ENCODE measurements at regions not wholly inside any gene's neighbourhood (a gene's known extent, or its start where the extent isn't known, plus 50 kb on each side); places are given as distances from the start of the nearest gene placed in this dataset.

- no peaks in the 10 kb centered on the region for H3K36me3 ChIP-seq (ENCODE audit: control insufficient read depth, insufficient read depth, low read length)
- H4K20me1 ChIP-seq (ENCODE audit: control insufficient read depth, extremely low read depth, insufficient read depth, low read length): no peaks in the 10 kb centered on the region
- no peak overlapping the region for H3K27ac ChIP-seq (ENCODE audit: insufficient read depth, low read length)
- no peaks in the 10 kb centered on the region for H3K79me2 ChIP-seq (ENCODE audit: control insufficient read depth, insufficient read depth, low read length)
- TF ChIP-seq EZH2 (IDR thresholded peaks at IDR 0.05; ENCODE audit: low read length, missing control alignments): no peak
- TF ChIP-seq, protein P1, sequence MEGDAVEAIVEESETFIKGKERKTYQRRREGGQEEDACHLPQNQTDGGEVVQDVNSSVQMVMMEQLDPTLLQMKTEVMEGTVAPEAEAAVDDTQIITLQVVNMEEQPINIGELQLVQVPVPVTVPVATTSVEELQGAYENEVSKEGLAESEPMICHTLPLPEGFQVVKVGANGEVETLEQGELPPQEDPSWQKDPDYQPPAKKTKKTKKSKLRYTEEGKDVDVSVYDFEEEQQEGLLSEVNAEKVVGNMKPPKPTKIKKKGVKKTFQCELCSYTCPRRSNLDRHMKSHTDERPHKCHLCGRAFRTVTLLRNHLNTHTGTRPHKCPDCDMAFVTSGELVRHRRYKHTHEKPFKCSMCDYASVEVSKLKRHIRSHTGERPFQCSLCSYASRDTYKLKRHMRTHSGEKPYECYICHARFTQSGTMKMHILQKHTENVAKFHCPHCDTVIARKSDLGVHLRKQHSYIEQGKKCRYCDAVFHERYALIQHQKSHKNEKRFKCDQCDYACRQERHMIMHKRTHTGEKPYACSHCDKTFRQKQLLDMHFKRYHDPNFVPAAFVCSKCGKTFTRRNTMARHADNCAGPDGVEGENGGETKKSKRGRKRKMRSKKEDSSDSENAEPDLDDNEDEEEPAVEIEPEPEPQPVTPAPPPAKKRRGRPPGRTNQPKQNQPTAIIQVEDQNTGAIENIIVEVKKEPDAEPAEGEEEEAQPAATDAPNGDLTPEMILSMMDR (conservative IDR thresholded peaks at IDR 0.05 in 1 of 2, IDR thresholded peaks at IDR 0.05 in 1 of 2; ENCODE audit: low read depth in 1 of 2, low read length in 2 of 2): no peak
- no peak overlapping the region for H3K4me3 ChIP-seq (replicated peaks in 1 of 4; ENCODE audit: control extremely low read depth in 1 of 4, insufficient read depth in 1 of 4, low read depth in 3 of 4, low read length in 4 of 4)
- no peaks in the 10 kb centered on the region for H3K9me3 ChIP-seq (ENCODE audit: control insufficient read depth, insufficient read depth, low read depth, low read length)
- H3K4me2 ChIP-seq (ENCODE audit: extremely low read depth, insufficient read depth, low read length): no peak overlapping the region
- no peak overlapping the region for H3K9ac ChIP-seq (ENCODE audit: insufficient read depth, low read length)
- H3K27me3 ChIP-seq (ENCODE audit: control insufficient read depth, insufficient read depth, low read length): peaks cover 3% of the 10 kb centered on the region
- H2AFZ ChIP-seq (ENCODE audit: low read length): no peak overlapping the region
- no peak for DNase-seq (ENCODE audit: low read depth in 2 of 2)
- H3K4me1 ChIP-seq (ENCODE audit: control insufficient read depth, extremely low read depth, insufficient read depth, low read length): no peaks in the 10 kb centered on the region
Measured at GRCh38 chr20:1724901-1725300, 67.3 kb upstream of the SIRPG start.

- Histone ChIP-seq H2AFZ (ENCODE audit: low read length) (no peak overlapping the region), H3K4me2 (ENCODE audit: extremely low read depth, insufficient read depth, low read length) (no peak overlapping the region), H3K79me2 (ENCODE audit: control insufficient read depth, insufficient read depth, low read length) (no peaks in the 10 kb centered on the region), H3K27me3 (ENCODE audit: control insufficient read depth, insufficient read depth, low read length) (no peaks in the 10 kb centered on the region), H3K27ac (ENCODE audit: insufficient read depth, low read length) (no peak overlapping the region), H3K36me3 (ENCODE audit: control insufficient read depth, insufficient read depth, low read length) (no peaks in the 10 kb centered on the region), H3K4me3 (replicated peaks in 1 of 4; ENCODE audit: control extremely low read depth in 1 of 4, insufficient read depth in 1 of 4, low read depth in 3 of 4, low read length in 4 of 4) (no peak overlapping the region), H4K20me1 (ENCODE audit: control insufficient read depth, extremely low read depth, insufficient read depth, low read length) (no peaks in the 10 kb centered on the region), H3K9me3 (ENCODE audit: control insufficient read depth, insufficient read depth, low read depth, low read length) (no peaks in the 10 kb centered on the region), H3K9ac (ENCODE audit: insufficient read depth, low read length) (no peak overlapping the region), H3K4me1 (ENCODE audit: control insufficient read depth, extremely low read depth, insufficient read depth, low read length) (no peaks in the 10 kb centered on the region)
- no peak for DNase-seq (ENCODE audit: low read depth in 2 of 2)
- no peak for TF ChIP-seq EZH2 (IDR thresholded peaks at IDR 0.05; ENCODE audit: low read length, missing control alignments)
- TF ChIP-seq, protein P1 (conservative IDR thresholded peaks at IDR 0.05 in 1 of 2, IDR thresholded peaks at IDR 0.05 in 1 of 2; ENCODE audit: low read depth in 1 of 2, low read length in 2 of 2): no peak
Measured at GRCh38 chr20:1722513-1723050, 65.0 kb upstream of the SIRPG start.

- no peak for DNase-seq (ENCODE audit: low read depth in 2 of 2)
- Histone ChIP-seq H3K9me3 (ENCODE audit: control insufficient read depth, insufficient read depth, low read depth, low read length) (no peaks in the 10 kb centered on the region), H3K4me1 (ENCODE audit: control insufficient read depth, extremely low read depth, insufficient read depth, low read length) (no peaks in the 10 kb centered on the region), H3K36me3 (ENCODE audit: control insufficient read depth, insufficient read depth, low read length) (no peaks in the 10 kb centered on the region), H4K20me1 (ENCODE audit: control insufficient read depth, extremely low read depth, insufficient read depth, low read length) (no peaks in the 10 kb centered on the region), H3K79me2 (ENCODE audit: control insufficient read depth, insufficient read depth, low read length) (no peaks in the 10 kb centered on the region), H3K27ac (ENCODE audit: insufficient read depth, low read length) (no peak overlapping the region), H3K27me3 (ENCODE audit: control insufficient read depth, insufficient read depth, low read length) (no peaks in the 10 kb centered on the region), H3K4me3 (replicated peaks in 1 of 4; ENCODE audit: control extremely low read depth in 1 of 4, insufficient read depth in 1 of 4, low read depth in 3 of 4, low read length in 4 of 4) (no peak overlapping the region), H3K9ac (ENCODE audit: insufficient read depth, low read length) (no peak overlapping the region), H3K4me2 (ENCODE audit: extremely low read depth, insufficient read depth, low read length) (no peak overlapping the region), H2AFZ (ENCODE audit: low read length) (no peak overlapping the region)
- no peak for TF ChIP-seq EZH2 (IDR thresholded peaks at IDR 0.05; ENCODE audit: low read length, missing control alignments)
- TF ChIP-seq, protein P1 (conservative IDR thresholded peaks at IDR 0.05 in 1 of 2, IDR thresholded peaks at IDR 0.05 in 1 of 2; ENCODE audit: low read depth in 1 of 2, low read length in 2 of 2): no peak
Measured at GRCh38 chr20:1721687-1722512, 64.3 kb upstream of the SIRPG start.

All from fibroblast of lung (primary cell).